VCaP (cell line): ENCODE measurements at regions not wholly inside any gene's neighbourhood (a gene's known extent, or its start where the extent isn't known, plus 50 kb on each side); places are given as distances from the start of the nearest gene placed in this dataset.

Source experiments
- H3K27ac ChIP-seq: fragments of 450-650 bp; 2 replicates; pipeline ENCODE4 v1.5.1; 2017
- TF ChIP-seq, protein P1 (sequence below): fragments of 450-650 bp; conservative IDR thresholded peaks from 2 replicates; pipeline ENCODE4 v1.5.1; 2017; ENCODE audit warnings: mild to moderate bottlenecking, moderate library complexity

DNA sequence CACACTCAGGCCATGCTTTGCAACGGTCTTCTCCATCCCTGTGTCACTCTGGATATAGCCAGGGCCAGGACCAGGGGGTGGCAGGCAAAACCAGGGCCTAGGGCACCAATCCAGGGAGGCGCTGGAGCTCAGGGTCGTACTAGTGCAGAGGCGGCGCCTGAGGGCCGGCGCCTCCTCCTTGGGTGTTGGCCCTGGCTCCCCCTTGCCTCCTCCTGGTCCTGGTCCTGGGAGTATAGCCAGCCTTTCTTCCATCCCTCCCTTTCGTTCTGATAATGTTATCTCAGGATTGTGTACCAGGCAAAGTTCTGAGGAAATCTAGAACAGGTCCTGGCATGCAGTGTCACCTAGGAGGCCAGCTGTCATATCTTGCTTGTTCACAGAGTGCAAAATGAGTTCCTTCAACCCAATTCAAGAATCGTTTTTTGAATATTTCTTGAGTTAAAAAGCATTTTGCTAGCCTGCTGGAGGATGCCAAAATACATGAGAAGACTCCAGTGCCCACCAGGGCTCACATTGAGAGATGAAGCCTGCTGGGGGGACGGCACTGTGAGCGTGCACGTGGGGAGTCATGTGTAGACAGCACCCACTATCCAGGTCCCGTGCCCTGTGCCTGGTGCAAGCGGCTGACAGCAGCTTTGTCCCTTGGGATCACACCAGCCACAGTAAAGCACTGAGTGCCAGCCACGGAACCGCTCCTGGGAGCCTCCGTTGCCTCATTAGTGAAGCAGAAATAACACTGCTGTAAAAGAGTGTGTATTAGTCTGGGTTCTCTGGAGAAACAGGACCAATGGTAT, 106.9 kb upstream of the C7orf33 start:
- TF ChIP-seq, protein P1, sequence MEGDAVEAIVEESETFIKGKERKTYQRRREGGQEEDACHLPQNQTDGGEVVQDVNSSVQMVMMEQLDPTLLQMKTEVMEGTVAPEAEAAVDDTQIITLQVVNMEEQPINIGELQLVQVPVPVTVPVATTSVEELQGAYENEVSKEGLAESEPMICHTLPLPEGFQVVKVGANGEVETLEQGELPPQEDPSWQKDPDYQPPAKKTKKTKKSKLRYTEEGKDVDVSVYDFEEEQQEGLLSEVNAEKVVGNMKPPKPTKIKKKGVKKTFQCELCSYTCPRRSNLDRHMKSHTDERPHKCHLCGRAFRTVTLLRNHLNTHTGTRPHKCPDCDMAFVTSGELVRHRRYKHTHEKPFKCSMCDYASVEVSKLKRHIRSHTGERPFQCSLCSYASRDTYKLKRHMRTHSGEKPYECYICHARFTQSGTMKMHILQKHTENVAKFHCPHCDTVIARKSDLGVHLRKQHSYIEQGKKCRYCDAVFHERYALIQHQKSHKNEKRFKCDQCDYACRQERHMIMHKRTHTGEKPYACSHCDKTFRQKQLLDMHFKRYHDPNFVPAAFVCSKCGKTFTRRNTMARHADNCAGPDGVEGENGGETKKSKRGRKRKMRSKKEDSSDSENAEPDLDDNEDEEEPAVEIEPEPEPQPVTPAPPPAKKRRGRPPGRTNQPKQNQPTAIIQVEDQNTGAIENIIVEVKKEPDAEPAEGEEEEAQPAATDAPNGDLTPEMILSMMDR, result no peak
- H3K27ac ChIP-seq, result no peak overlapping the region

DNA sequence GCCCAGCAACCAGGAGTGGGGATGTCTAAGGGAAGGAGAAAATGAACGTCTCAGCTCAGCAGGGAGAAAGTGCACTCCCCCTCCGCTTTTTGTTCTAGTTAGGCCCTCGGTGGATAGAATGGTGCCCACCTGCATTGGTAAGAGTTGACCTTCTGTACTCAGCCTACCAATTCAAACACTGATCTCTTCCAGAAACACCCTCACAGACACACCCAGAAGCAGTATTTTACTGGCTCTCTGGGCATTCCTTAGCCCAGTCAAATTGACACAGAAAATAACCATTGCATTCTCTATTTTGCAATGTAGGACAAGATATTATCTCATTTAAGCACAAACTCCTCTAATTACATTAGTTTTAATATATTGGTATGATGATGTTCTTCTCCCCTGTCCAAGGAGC, 106.1 kb upstream of the C7orf33 start:
- TF ChIP-seq, protein P1, result no peak
- no peak overlapping the region for H3K27ac ChIP-seq

DNA sequence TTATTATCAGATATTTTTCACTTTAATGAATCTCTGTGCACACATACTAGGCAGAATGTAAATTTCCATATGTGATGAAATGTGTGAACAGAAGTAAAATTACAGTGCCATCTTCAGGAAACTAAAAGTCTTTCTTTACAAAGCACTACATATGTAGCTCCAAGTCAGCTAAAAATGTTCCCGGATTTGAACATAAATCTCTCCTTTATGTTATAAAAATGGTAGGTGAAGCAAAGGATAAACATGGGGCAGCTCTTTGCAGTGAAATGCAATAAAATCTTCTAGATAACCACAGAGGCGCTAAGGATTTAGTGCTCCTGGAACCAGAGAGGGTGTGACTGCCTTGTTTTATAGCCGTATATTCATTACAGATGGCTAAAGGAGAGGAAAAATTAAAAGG, 104.9 kb upstream of the C7orf33 start:
- no peak overlapping the region for H3K27ac ChIP-seq
- TF ChIP-seq, protein P1, result peak; percentile 71

DNA sequence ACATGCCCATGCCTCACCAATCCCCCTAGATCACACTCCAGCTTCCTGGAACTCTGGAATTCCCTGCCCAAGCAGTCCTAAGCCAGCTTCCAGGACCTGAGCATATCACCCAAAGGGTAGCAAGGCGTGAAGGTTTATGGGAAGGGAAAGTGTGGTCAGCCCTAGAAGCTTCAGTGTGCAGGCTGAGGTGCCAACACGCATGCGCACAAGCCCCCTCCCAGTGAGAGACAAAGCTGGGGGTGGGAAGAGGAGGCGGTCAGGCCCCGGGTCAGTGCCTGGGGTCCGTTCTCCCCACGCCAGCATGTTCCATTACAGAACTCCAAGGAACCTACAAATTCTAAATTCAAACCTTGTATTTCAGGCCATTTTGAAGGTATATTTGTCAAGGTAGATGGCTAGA, 103.6 kb upstream of the C7orf33 start:
- TF ChIP-seq, protein P1, result no peak
- H3K27ac ChIP-seq, result no peak overlapping the region

DNA sequence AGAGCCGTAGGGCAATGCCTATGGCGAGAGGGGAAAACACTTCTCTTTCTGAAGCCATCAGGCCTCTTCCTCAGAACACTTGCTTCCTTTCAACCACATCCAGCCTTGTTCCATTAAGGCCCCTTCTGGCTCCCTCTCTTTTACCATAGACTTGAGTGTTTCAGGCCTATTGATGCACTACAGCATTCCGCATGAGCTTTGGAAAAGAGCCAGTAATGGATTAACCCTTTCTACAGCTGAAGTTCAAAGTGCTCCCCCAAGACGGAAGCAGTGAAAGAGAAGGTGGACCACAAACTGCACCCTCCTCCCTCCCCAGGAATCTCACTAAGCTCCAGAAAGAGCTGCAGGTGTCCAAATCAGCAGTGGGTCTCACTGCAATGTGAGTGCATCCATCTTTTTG, 102.7 kb upstream of the C7orf33 start:
- H3K27ac ChIP-seq, result no peak overlapping the region
- TF ChIP-seq, protein P1, result no peak

DNA sequence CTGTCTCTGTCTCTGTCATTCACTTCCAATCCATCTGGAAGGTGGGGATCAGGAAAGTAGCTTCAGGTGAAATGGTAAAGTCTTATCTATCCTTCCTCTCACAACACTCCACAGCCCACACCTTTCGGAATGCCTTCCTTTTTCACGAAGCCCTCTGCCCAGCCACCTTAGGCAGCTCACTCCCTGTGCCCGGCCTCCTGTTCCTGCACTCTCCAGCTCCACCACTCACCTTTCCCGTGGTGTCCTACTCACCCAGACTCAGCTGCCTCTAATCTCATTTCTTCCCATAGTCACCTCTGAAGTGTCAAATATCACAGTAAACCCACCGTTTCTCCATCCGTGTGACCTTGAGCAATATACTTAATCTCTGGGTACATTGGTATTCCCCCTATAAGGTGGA, 100.9 kb upstream of the C7orf33 start:
- TF ChIP-seq, protein P1, result no peak
- no peak overlapping the region for H3K27ac ChIP-seq

GRCh38 chr7:148492157-148492860, 98.3 kb upstream of the C7orf33 start:
- no peak overlapping the region for H3K27ac ChIP-seq
- TF ChIP-seq, protein P1, result no peak
